GM23338 (cell line): ENCODE measurements at regions not wholly inside any gene's neighbourhood (a gene's known extent, or its start where the extent isn't known, plus 50 kb on each side); places are given as distances from the start of the nearest gene placed in this dataset.

Source experiments
- ATAC-seq: fragments of 200-7000 bp; cut with Tn5 transposase; 3 replicates; pipeline ENCODE4 v1.9.1; 2020
- DNase-seq: peaks from one replicate; pipeline ENCODE4 v3.0.0-alpha.2; 2015; ENCODE audit warnings: low spot score
- H2AFZ ChIP-seq: fragments of 200-600 bp; sonication (generic); 2 replicates; pipeline ENCODE4 v1.8.0; 2016; ENCODE audit warnings: antibody characterized with exemption, mild to moderate bottlenecking, moderate library complexity
- H3F3A ChIP-seq: fragments of 200-600 bp; sonication (generic); replicated peaks from 2 replicates; pipeline ENCODE4 v1.8.0; 2017; ENCODE audit warnings: antibody characterized with exemption, mixed run types, low read depth
- H3K27ac ChIP-seq: fragments of 200-600 bp; sonication (generic); 2 replicates; pipeline ENCODE4 v1.6.1; 2016; ENCODE audit warnings: low read depth
- H3K27me3 ChIP-seq: fragments of 200-600 bp; sonication (generic); 2 replicates; pipeline ENCODE4 v1.8.0; 2016; ENCODE audit warnings: mild to moderate bottlenecking, mixed run types, moderate library complexity; ENCODE audit not compliant: insufficient read depth
- H3K36me3 ChIP-seq: fragments of 200-600 bp; sonication (generic); 2 replicates; pipeline ENCODE4 v1.8.0; 2016; ENCODE audit warnings: mild to moderate bottlenecking; ENCODE audit not compliant: insufficient read depth
- H3K4me1 ChIP-seq: fragments of 200-600 bp; sonication (generic); 2 replicates; pipeline ENCODE4 v1.8.0; 2016; ENCODE audit warnings: mild to moderate bottlenecking, moderate library complexity; ENCODE audit not compliant: insufficient read depth
- H3K4me2 ChIP-seq: fragments of 200-600 bp; sonication (generic); 2 replicates; pipeline ENCODE4 v1.7.1; 2017; ENCODE audit warnings: mixed run types
- H3K4me3 ChIP-seq: fragments of 200-600 bp; sonication (generic); 2 replicates; pipeline ENCODE4 v1.6.1; 2016; ENCODE audit warnings: mixed run types
- H3K79me2 ChIP-seq: fragments of 200-600 bp; sonication (generic); replicated peaks from 2 replicates; pipeline ENCODE4 v1.8.0; 2017; ENCODE audit warnings: mild to moderate bottlenecking; ENCODE audit not compliant: insufficient read depth
- H3K9me2 ChIP-seq: fragments of 200-600 bp; sonication (generic); 2 replicates; pipeline ENCODE4 v1.8.0; 2017; ENCODE audit not compliant: insufficient read depth
- H4K20me1 ChIP-seq: fragments of 200-600 bp; sonication (generic); replicated peaks from 2 replicates; pipeline ENCODE4 v1.8.0; 2017; ENCODE audit warnings: mild to moderate bottlenecking; ENCODE audit not compliant: insufficient read depth
- H3K27ac Mint-ChIP-seq: 2 replicates; pipeline ENCODE4 v1.8.0; 2020; ENCODE audit warnings: inconsistent platforms, mild to moderate bottlenecking, moderate library complexity, mixed read lengths
- H3K27me3 Mint-ChIP-seq: 3 replicates; pipeline ENCODE4 v1.8.0; 2022; ENCODE audit warnings: low read depth, mild to moderate bottlenecking, moderate library complexity, mixed read lengths, inconsistent platforms; ENCODE audit not compliant: insufficient read depth, poor library complexity
- H3K36me3 Mint-ChIP-seq: 3 replicates; pipeline ENCODE4 v1.8.0; 2021; ENCODE audit warnings: low read depth, mild to moderate bottlenecking, inconsistent platforms, moderate library complexity, mixed read lengths
- H3K4me1 Mint-ChIP-seq: 3 replicates; pipeline ENCODE4 v1.8.0; 2020; ENCODE audit warnings: mild to moderate bottlenecking, inconsistent platforms, mixed read lengths
- H3K4me3 Mint-ChIP-seq: 3 replicates; pipeline ENCODE4 v1.8.0; 2021; ENCODE audit warnings: moderate library complexity, mild to moderate bottlenecking, inconsistent platforms, mixed read lengths
- H3K9me3 Mint-ChIP-seq: 3 replicates; pipeline ENCODE4 v1.8.0; 2020; ENCODE audit warnings: moderate library complexity, mild to moderate bottlenecking, inconsistent platforms, mixed read lengths
- CREB1 ChIP-seq: fragments of 250-450 bp; sonication (Bioruptor Pico); IDR thresholded peaks from 2 replicates; pipeline ENCODE4 v1.5.0; 2020; ENCODE audit warnings: low read depth, mild to moderate bottlenecking, moderate library complexity
- CTCF ChIP-seq, 2 experiments: fragments of 200-600 bp in 1 of 2; sonication (generic) in 1 of 2; conservative IDR thresholded peaks; 2 replicates each; pipeline versions ENCODE4 v1.5.1 to v1.6.1; 2016 to 2017; ENCODE audit warnings: antibody characterized with exemption in 2 of 2, low read depth in 2 of 2, mild to moderate bottlenecking in 2 of 2, moderate library complexity in 1 of 2
- EZH2 ChIP-seq: fragments of 200-600 bp; sonication (generic); IDR thresholded peaks from one replicate; pipeline ENCODE4 v1.8.0; 2017; ENCODE audit warnings: antibody characterized with exemption, mild to moderate bottlenecking, low read depth; ENCODE audit not compliant: unreplicated experiment
- EZH2phosphoT487 ChIP-seq: fragments of 200-600 bp; sonication (generic); IDR thresholded peaks from one replicate; pipeline ENCODE4 v1.8.1; 2018; ENCODE audit warnings: antibody characterized with exemption; ENCODE audit not compliant: unreplicated experiment
- JUNB ChIP-seq: IDR thresholded peaks from one replicate; pipeline ENCODE4 v1.6.1; 2016; ENCODE audit warnings: antibody characterized with exemption; ENCODE audit not compliant: unreplicated experiment
- NANOG ChIP-seq: IDR thresholded peaks from 2 replicates; pipeline ENCODE4 v1.6.1; 2016; ENCODE audit warnings: antibody characterized with exemption, borderline replicate concordance
- POLR2AphosphoS5 ChIP-seq: IDR thresholded peaks from 2 replicates; pipeline ENCODE4 v1.6.1; 2016; ENCODE audit warnings: antibody characterized with exemption, low read depth
- STAT1 ChIP-seq: IDR thresholded peaks from one replicate; pipeline ENCODE4 v1.6.1; 2016; ENCODE audit warnings: antibody characterized with exemption; ENCODE audit not compliant: unreplicated experiment
- ZNF114 ChIP-seq: fragments of 250-450 bp; sonication (Bioruptor Pico); IDR thresholded peaks from 2 replicates; pipeline ENCODE4 v1.5.0; 2020; ENCODE audit warnings: mild to moderate bottlenecking, moderate library complexity
- ZNF331 ChIP-seq: fragments of 250-450 bp; sonication (Bioruptor Pico); IDR thresholded peaks from 2 replicates; pipeline ENCODE4 v1.5.0; 2020; ENCODE audit warnings: low read depth, mild to moderate bottlenecking, moderate library complexity
- ZNF462 ChIP-seq: fragments of 250-450 bp; sonication (Bioruptor Pico); IDR thresholded peaks from 2 replicates; pipeline ENCODE4 v1.5.0; 2020; ENCODE audit warnings: mild to moderate bottlenecking, moderate library complexity
- TF ChIP-seq, protein P1 (sequence below): IDR thresholded peaks from 2 replicates; pipeline ENCODE4 v1.6.1; 2016; ENCODE audit warnings: antibody characterized with exemption
- TF ChIP-seq, protein P2 (sequence below): IDR thresholded peaks from one replicate; pipeline ENCODE4 v1.6.1; 2018; ENCODE audit warnings: antibody characterized with exemption; ENCODE audit not compliant: unreplicated experiment

GRCh38 chr14:54325766-54326165, 71.0 kb upstream of the CDKN3 start:
- Histone ChIP-seq H2AFZ (no peak overlapping the region), H3K4me2 (no peak overlapping the region), H3F3A (no peaks in the 10 kb centered on the region), H3K4me3 (no peak overlapping the region), H3K4me1 (no peaks in the 10 kb centered on the region), H3K79me2 (no peaks in the 10 kb centered on the region), H4K20me1 (no peaks in the 10 kb centered on the region), H3K36me3 (no peaks in the 10 kb centered on the region), H3K27ac (no peak overlapping the region), H3K27me3 (no peaks in the 10 kb centered on the region), H3K9me2 (no peaks in the 10 kb centered on the region)
- H3K27me3 Mint-ChIP-seq = peaks cover 2% of the 10 kb centered on the region
- no peak overlapping the region for H3K27ac Mint-ChIP-seq
- H3K36me3 Mint-ChIP-seq = no peaks in the 10 kb centered on the region
- peaks cover 4% of the 10 kb centered on the region; the same call in 1 of the 3 replicates for H3K4me1 Mint-ChIP-seq
- TF ChIP-seq, protein P1, sequence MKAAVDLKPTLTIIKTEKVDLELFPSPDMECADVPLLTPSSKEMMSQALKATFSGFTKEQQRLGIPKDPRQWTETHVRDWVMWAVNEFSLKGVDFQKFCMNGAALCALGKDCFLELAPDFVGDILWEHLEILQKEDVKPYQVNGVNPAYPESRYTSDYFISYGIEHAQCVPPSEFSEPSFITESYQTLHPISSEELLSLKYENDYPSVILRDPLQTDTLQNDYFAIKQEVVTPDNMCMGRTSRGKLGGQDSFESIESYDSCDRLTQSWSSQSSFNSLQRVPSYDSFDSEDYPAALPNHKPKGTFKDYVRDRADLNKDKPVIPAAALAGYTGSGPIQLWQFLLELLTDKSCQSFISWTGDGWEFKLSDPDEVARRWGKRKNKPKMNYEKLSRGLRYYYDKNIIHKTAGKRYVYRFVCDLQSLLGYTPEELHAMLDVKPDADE = no peak
- TF ChIP-seq CREB1 (no peak), JUNB (no peak), EZH2phosphoT487 (no peak), POLR2AphosphoS5 (no peak), CTCF (conservative IDR thresholded peaks at IDR 0.05; ENCODE audit: low read depth in 2 of 2) (no peak), ZNF331 (CRISPR knock-in tag) (no peak), ZNF114 (no peak), NANOG (no peak), STAT1 (no peak), EZH2 (no peak), ZNF462 (CRISPR knock-in tag) (no peak)
- TF ChIP-seq, protein P2, sequence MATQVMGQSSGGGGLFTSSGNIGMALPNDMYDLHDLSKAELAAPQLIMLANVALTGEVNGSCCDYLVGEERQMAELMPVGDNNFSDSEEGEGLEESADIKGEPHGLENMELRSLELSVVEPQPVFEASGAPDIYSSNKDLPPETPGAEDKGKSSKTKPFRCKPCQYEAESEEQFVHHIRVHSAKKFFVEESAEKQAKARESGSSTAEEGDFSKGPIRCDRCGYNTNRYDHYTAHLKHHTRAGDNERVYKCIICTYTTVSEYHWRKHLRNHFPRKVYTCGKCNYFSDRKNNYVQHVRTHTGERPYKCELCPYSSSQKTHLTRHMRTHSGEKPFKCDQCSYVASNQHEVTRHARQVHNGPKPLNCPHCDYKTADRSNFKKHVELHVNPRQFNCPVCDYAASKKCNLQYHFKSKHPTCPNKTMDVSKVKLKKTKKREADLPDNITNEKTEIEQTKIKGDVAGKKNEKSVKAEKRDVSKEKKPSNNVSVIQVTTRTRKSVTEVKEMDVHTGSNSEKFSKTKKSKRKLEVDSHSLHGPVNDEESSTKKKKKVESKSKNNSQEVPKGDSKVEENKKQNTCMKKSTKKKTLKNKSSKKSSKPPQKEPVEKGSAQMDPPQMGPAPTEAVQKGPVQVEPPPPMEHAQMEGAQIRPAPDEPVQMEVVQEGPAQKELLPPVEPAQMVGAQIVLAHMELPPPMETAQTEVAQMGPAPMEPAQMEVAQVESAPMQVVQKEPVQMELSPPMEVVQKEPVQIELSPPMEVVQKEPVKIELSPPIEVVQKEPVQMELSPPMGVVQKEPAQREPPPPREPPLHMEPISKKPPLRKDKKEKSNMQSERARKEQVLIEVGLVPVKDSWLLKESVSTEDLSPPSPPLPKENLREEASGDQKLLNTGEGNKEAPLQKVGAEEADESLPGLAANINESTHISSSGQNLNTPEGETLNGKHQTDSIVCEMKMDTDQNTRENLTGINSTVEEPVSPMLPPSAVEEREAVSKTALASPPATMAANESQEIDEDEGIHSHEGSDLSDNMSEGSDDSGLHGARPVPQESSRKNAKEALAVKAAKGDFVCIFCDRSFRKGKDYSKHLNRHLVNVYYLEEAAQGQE = no peak
- H3K9me3 Mint-ChIP-seq = no peaks in the 10 kb centered on the region
- no peak for DNase-seq
- no peak overlapping the region for H3K4me3 Mint-ChIP-seq
- ATAC-seq = no peak
